ENCODE measurements at regions not wholly inside any gene's neighbourhood (a gene's known extent, or its start where the extent isn't known, plus 50 kb on each side); places are given as distances from the start of the nearest gene placed in this dataset.

GRCh38 chr14:101001311-101002069, 98.0 kb upstream of the RTL1 start:
- no peak overlapping the region for H3K4me3 ChIP-seq (ENCODE audit: low read depth, low read length)
- TF ChIP-seq CTCF (IDR thresholded peaks at IDR 0.05; ENCODE audit: low read depth, low read length): no peak

GRCh38 chr14:101002738-101003137, 99.2 kb upstream of the RTL1 start:
- no peak for TF ChIP-seq CTCF (IDR thresholded peaks at IDR 0.05; ENCODE audit: low read depth, low read length)

GRCh38 chr14:101004176-101004575, 100.7 kb upstream of the RTL1 start:
- H3K4me3 ChIP-seq (ENCODE audit: low read depth, low read length): no peak overlapping the region
- no peak for TF ChIP-seq CTCF (IDR thresholded peaks at IDR 0.05; ENCODE audit: low read depth, low read length)

More at GRCh38 chr14:101002738-101003137, 99.2 kb upstream of the RTL1 start:
- no peak overlapping the region for H3K4me3 ChIP-seq (ENCODE audit: low read depth, low read length)

GRCh38 chr14:101004954-101005353, 101.4 kb upstream of the RTL1 start:
- no peak overlapping the region for H3K4me3 ChIP-seq (ENCODE audit: low read depth, low read length)
- TF ChIP-seq CTCF (IDR thresholded peaks at IDR 0.05; ENCODE audit: low read depth, low read length): no peak

- TF ChIP-seq CTCF (IDR thresholded peaks at IDR 0.05; ENCODE audit: low read depth, low read length): no peak
- no peak overlapping the region for H3K4me3 ChIP-seq (ENCODE audit: low read depth, low read length)
Observed at GRCh38 chr14:101005447-101005846, 101.9 kb upstream of the RTL1 start.

- TF ChIP-seq CTCF (IDR thresholded peaks at IDR 0.05; ENCODE audit: low read depth, low read length): no peak
- H3K4me3 ChIP-seq (ENCODE audit: low read depth, low read length): no peak overlapping the region
Observed at GRCh38 chr14:101006008-101006407, 102.5 kb upstream of the RTL1 start.

GRCh38 chr14:101007004-101007614, 103.6 kb upstream of the RTL1 start:
- H3K4me3 ChIP-seq (ENCODE audit: low read depth, low read length): no peak overlapping the region
- no peak for TF ChIP-seq CTCF (IDR thresholded peaks at IDR 0.05; ENCODE audit: low read depth, low read length)
